Heart left ventricle (tissue), 13 donors: ENCODE measurements at regions not wholly inside any gene's neighbourhood (a gene's known extent, or its start where the extent isn't known, plus 50 kb on each side); places are given as distances from the start of the nearest gene placed in this dataset.
"Not testable (repeated sequence)": the region's sequence is repeated elsewhere in the genome, so short reads cannot be mapped to it uniquely, and the experiment has no call there.

Experiments
- CTCF ChIP-seq, 12 donors: fragments of 200-600 bp; sonication (generic) in 4 of 12; IDR thresholded peaks; one replicate each; pipeline versions ENCODE4 v1.5.0 to v1.8.0; 2018 to 2022; ENCODE audit warnings: antibody characterized with exemption in 12 of 12, mild to moderate bottlenecking in 5 of 12
- POLR2A ChIP-seq, 2 donors: fragments of 450-650 bp; IDR thresholded peaks; one replicate each; pipeline ENCODE4 v1.6.1; 2017; ENCODE audit warnings: antibody characterized with exemption in 2 of 2, mild to moderate bottlenecking in 2 of 2, moderate library complexity in 2 of 2
- donor health status: ischemic (EF 13 %, LVEDD 7.1; RV severe dilation, severe dysfunction).
- donor health status: DM: no; HTN: yes; CAD: no.
- donor health status: DM: no; HTN: no; CAD: no.
- donor health status: ischemic (EF 25% LVEDD 6.9; RV normal size, moderate dysfunction).
- donor health status: ischemic (EF 25% LVEDD 5.7; RV mildly dilated, moderate dysfunction).
- donor health status: ischemic (EF 35%, LVEDD 5.7; RV mildly dilated, moderate dysfunction).
- donor health status: nonischemic (EF 11% LVEDD 7.7; RV severe dilation, severe dysfunction).
- donor health status: DM: yes; HTN: yes; CAD: no.
- donor health status: PGD.
- donor health status: ischemic (EF 29% LVEDD 5.4; RV normal size, mild dysfunction).
- donor health status: nonischemic (EF 23%, LVEDD 6.1; RV moderate dilation, normal function).

- not testable (repeated sequence) for TF ChIP-seq CTCF, POLR2A (IDR thresholded peaks at IDR 0.05)
These were observed 221.1 kb upstream of the GADL1 start for GRCh38 chr3:31115531-31115930.
